ENCODE measurements at regions not wholly inside any gene's neighbourhood (a gene's known extent, or its start where the extent isn't known, plus 50 kb on each side); places are given as distances from the start of the nearest gene placed in this dataset.

GRCh38 chr9:79955300-79955699, 383.5 kb downstream of the TLE4 start:
- DNase-seq: no peak

DNA sequence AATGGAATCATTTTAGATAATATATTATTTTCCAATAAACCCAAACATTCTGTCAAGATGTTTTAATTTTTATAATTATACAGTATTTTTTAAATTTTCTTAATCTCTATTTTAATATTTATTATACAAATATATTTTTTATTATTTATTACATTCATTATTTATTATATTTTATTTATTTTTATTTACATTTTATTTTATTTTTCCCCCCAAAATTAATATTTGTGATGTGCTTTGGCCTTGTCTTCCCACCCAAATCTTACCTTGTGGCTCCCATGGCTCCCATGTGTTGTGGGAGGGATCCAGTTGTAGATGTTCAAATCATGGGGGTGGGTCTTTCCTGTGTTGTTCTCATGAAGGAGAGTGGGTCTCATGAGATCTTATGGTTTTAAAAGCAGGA, 382.1 kb downstream of the TLE4 start:
- DNase-seq: no peak

DNA sequence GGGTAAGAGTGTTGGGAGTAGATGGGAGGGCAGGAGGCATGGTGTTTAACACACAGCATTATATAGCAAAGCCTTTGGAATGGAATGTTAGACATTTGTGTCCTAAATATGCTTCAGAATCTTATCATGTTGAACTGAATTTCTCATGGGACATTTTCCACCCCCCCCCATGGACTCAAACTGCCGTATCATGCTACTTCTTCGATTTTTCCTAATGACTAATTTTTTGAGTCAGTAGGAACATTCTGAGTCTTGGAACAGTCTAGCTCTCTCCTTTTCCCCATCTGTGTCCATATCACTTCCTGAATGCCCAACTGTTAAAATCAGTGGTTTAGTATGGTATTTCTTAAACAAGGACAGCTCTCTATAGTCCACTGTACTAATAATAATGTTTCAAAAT, 380.6 kb downstream of the TLE4 start:
- DNase-seq: no peak

DNA sequence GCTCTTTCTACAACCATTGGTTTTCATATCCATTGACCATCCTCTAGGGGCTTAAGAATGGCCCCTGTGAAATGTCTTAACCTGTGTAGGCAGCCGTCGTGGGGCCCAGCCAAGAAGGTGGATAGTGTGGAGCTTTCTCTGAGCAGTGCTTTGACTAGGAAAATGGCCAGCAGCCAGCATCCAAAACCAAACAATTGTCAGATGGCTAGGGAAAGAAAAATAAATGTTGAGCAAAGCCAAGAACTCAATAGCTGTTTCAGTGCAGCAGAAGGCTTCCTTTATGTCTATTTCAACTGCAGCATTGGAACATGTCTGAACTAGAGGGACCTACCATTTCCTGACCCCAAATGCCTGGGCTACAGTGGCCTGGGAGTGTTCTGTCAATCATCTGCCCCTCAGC, 374.9 kb downstream of the TLE4 start:
- DNase-seq: no peak

- no peak for DNase-seq
These were observed 373.7 kb downstream of the TLE4 start for GRCh38 chr9:79945495-79945894.

GRCh38 chr9:79945016-79945415, 373.3 kb downstream of the TLE4 start:
- no peak for DNase-seq

DNA sequence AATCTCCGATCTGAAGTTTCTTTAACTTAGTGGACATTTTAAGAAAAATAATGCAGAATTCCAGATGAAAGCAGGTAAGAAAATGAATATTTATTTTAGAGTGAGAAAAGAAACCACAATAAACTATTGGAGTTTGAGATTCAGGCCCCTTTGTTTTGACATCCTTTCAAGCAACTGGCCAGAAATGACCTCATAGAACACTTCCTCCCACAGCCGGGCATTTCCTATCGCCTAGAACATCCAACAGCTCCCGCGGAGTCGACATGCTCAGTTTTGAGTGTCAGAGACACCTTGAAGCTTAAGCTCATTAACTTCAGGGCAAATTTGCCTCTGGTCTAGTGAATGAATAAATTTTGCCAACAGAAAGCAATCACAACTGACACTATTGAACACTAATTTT, 369.2 kb downstream of the TLE4 start:
- no peak for DNase-seq

DNA sequence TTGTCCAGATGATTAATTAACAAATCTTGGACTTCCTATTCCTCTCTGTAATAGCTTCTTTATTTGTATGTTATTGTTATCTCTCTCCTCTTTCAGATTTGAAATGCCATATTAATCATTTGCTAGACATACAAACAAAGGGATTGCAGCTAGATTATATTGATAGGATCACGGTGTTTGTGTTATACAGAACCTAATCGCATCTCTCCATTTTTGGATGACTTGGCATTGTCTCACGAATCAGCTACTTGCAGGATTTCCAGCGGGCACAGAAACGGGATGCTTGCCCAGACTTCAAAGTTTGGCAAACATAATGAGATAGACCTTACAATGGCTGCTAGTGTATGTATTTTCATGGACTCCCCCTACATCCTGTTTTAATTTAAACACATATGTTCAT, 368.1 kb downstream of the TLE4 start:
- DNase-seq: no peak

- DNase-seq: no peak
These were observed 364.6 kb downstream of the TLE4 start for GRCh38 chr9:79936336-79936735.

DNA sequence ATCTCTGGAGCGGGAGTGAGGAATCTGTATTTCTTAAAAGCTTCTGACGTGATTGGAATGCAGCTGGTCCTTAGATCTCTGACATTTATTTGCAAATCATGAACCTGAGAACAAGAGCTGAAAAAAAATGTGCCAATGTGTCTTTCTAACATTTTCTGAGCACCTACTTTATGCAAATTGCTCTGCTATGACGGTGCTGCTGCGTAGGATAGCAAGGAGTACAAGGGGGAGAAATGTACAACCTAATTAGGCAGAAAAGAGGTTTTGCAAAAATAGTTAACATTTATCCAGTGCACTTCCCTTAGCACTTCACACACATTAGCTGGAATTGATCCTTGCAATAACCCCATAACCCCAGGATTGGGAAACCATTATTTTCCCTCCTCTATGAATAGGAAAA, 357.5 kb downstream of the TLE4 start:
- DNase-seq: no peak

- DNase-seq: no peak
These were observed 357.0 kb downstream of the TLE4 start for GRCh38 chr9:79928661-79929223.

DNA sequence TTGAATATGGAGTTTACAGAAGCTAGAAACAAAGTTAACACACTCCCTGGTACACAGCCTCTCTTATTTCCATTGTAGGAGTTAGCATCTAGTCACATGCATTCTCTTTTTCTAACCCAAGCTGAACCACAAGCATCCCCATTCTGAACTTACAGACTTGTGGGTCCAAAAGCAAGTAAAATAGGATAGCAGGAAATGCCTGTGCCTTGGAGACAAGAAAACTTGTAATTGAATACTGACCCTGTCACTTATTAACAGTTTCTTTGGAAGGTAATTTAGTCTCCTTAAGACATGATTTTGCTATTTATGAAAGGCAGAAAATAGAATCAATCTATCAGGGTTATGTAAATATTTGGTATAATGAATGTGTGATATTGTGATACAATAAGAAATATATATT, 353.6 kb downstream of the TLE4 start:
- no peak for DNase-seq

DNA sequence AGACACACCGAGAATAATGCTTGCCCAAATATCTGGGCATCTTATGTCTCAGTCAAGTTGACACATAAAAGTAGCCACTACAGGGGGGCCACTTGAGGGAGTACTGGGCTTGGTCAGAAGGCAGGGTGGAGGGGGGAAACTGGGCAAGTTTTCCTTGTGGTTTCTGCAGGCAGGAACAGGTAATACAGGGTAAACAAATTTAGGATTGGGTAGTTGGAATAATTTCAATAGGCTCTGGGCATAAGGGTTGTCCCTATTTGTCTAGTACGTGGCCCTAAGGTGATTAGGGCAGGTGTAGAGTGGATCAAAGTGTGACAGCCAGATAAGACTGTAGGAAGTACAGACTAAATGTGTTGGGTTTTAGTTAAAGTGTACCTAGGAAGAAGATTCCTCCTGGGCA, 353.1 kb downstream of the TLE4 start:
- DNase-seq: no peak

DNA sequence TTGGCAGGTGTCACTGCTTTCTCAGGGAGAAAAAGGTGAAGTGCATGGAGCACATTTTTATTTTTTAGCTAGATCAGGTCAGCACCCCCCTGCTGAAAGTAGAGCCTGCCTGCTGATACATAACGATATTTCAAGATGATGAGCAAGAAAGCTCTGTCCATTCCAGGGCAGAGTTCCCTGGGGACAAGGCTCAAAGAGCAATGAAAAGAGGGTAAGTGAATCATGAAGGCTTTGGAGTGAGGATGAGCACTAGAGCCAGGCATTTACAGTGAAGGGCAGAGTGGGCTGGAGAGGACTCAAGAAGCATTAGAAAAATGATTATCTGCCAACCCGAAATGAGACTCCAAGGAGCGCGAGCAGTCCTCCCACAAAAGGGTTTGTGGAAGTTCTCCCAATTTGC, 345.7 kb downstream of the TLE4 start:
- DNase-seq: no peak

- DNase-seq: no peak
These were observed 342.1 kb downstream of the TLE4 start for GRCh38 chr9:79913867-79914266.

DNA sequence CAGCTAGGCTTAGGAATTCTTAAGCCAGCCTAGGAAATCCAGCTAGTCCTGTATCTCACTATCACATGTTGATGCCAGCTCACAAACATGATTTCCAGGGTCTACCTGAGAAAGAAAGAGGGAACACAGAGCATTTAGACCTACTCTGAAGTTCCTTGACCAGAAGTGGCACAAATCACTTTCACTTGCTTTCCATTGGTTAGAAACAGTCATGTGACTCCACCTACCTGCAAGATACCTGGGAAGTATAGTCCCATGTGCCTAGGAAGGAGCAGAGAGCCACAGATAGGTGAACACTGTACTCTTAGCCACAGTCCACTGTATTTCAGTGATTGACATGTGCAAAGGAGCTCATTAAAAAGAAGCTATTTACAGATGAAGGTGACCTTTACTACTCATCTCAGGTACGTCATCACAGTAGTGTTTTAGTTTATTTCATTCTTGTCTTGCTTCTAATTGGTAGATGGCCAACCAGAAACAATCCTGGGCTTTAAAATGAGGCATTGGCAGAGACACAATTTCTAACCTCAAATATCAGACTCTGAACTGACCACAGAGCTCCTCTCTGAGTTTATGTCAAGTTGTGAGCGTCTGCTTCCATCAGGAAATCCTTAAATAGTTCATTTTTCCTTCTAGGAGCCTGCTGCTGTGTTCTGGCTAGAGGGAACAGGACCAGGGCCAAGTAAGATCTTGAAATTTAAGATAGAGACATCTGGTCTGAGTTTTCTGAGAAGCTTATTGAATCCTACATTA, 340.7 kb downstream of the TLE4 start:
- DNase-seq: no peak

GRCh38 chr9:79911724-79912123, 340.0 kb downstream of the TLE4 start:
- DNase-seq: no peak

DNA sequence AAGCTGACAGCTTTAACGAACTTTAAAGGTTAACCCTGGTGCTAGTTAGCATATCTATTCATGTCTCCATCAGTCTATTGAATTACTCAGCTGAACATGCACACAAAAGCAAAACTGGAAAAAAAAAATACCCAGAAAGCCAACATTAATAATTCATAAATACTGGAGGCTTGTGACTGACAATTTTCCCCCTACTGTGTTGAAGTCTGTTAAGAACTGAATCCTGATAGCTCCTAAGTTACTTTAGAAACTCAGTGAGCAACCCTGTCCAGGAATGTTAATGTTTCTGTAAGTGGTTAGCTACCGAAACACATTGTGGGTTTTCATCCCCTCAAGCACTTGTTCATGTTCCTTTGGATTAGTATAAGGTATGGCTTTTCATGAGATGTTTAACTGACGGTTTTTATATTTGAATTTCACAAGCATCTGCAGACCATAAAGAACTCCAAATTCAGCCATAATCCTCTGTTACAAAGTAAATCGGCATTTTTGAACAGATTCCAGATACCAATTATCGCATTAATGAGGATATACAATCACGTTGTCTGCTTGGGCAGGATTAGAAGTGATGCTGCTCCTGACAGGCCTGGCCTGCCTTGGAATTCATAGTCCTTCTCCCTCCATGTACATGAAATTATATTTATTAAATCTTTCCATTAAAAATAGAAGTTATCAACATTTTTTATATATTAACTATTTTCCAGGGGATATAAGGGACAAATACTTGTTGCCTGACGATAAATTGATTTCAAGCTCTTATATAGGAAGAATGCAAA, 331.2 kb downstream of the TLE4 start:
- no peak for DNase-seq

DNA sequence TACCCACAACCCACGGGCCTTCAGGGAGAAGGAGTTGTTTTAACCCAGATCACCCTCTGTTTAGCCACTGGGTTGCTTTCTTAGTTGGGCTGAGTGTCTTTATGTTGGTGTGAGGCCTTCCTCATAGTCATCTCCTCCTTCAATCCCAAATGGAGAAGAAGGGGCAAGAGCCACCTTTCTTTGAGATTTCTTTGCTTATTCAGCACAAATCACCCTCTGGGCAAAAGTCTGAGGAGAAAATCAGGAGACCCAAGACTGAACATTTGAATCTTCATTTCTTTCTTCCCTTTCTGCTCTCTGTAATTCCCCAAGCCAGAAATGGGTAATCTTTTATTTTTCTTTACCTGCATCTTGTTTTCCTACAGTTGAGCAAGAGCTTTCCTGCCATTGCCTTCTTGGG, 329.0 kb downstream of the TLE4 start:
- DNase-seq: no peak

DNA sequence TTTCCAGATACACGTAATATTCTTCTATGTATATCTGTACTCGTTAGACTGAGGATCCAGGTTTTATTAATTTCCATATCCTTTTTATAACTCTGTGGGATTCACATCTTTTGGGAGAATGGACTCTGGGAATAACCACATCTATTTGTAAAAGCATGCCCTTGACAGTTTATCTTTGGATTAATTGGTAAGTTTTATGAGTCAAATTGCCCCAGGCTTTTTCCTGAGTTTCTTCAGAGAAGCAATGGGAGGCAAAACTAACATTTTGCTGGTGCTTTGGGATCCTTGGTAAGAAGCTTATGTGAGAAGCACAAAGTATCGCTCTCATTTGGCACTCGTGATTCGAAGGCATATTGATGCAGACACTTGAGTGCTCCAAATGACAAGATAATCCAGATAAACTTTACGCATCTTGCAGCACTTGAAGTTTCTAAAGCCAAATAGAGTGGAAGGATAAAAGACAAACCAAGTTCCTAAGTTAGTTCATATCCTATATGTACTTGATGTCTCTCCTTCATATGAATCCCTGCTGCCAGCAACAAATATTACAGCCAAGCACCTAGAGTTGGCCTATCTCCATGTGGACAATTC, 324.7 kb downstream of the TLE4 start:
- DNase-seq: no peak

GRCh38 chr9:79895232-79895631, 323.5 kb downstream of the TLE4 start:
- DNase-seq: no peak

- no peak for DNase-seq
These were observed 317.6 kb downstream of the TLE4 start for GRCh38 chr9:79889369-79889768.

GRCh38 chr9:79885093-79885857, 313.5 kb downstream of the TLE4 start:
- DNase-seq: no peak

Measured in Kasumi-1 (cell line).